DND-41 (cell line): ENCODE measurements at regions not wholly inside any gene's neighbourhood (a gene's known extent, or its start where the extent isn't known, plus 50 kb on each side); places are given as distances from the start of the nearest gene placed in this dataset.
"Not testable (repeated sequence)": the region's sequence is repeated elsewhere in the genome, so short reads cannot be mapped to it uniquely, and the experiment has no call there.

ENCODE experiments used
- ATAC-seq: fragments of 200-7000 bp; cut with Tn5 transposase; 3 replicates; pipeline ENCODE4 v1.9.1; 2021; ENCODE audit warnings: low read depth; ENCODE audit not compliant: insufficient read depth
- DNase-seq: peaks from one replicate; pipeline ENCODE4 v3.0.0-alpha.2; 2020
- H2AFZ ChIP-seq: 2 replicates; pipeline ENCODE4 v1.6.0; 2012; ENCODE audit warnings: low read depth, low read length
- H3K27ac ChIP-seq: 2 replicates; pipeline ENCODE4 v1.5.1; 2012; ENCODE audit warnings: low read length, inconsistent platforms
- H3K27me3 ChIP-seq: fragments of 200-600 bp; sonication (generic); 2 replicates; pipeline ENCODE4 v1.6.0; 2012; ENCODE audit warnings: low read length, mild to moderate bottlenecking, inconsistent platforms; ENCODE audit not compliant: insufficient read depth, poor library complexity
- H3K36me3 ChIP-seq: 2 replicates; pipeline ENCODE4 v1.5.1; 2012; ENCODE audit warnings: low read length, inconsistent platforms; ENCODE audit not compliant: insufficient read depth
- H3K4me1 ChIP-seq: 2 replicates; pipeline ENCODE4 v1.5.1; 2012; ENCODE audit warnings: mild to moderate bottlenecking, low read length; ENCODE audit not compliant: insufficient read depth
- H3K4me2 ChIP-seq: 2 replicates; pipeline ENCODE4 v1.6.0; 2012; ENCODE audit warnings: mild to moderate bottlenecking, moderate library complexity, low read length, inconsistent platforms; ENCODE audit not compliant: insufficient read depth
- H3K4me3 ChIP-seq, 2 experiments: fragments of 200-600 bp in 1 of 2; shearing (Covaris generic) in 1 of 2; 2 replicates each; pipeline ENCODE4 v1.5.1; 2012 to 2016; ENCODE audit warnings: inconsistent platforms in 2 of 2, low read length in 2 of 2, mild to moderate bottlenecking in 2 of 2, low read depth in 1 of 2, moderate library complexity in 1 of 2
- H3K79me2 ChIP-seq: 2 replicates; pipeline ENCODE4 v1.6.0; 2012; ENCODE audit warnings: low read length, inconsistent platforms; ENCODE audit not compliant: insufficient read depth
- H3K9ac ChIP-seq: 2 replicates; pipeline ENCODE4 v1.6.0; 2012; ENCODE audit warnings: low read depth, mild to moderate bottlenecking, inconsistent platforms, low read length, moderate library complexity
- H3K9me3 ChIP-seq: 2 replicates; pipeline ENCODE4 v1.5.1; 2012; ENCODE audit warnings: low read length, moderate library complexity, mild to moderate bottlenecking, inconsistent platforms; ENCODE audit not compliant: insufficient read depth, severe bottlenecking
- H4K20me1 ChIP-seq: 2 replicates; pipeline ENCODE4 v1.6.0; 2012; ENCODE audit warnings: low read length; ENCODE audit not compliant: insufficient read depth
- EZH2 ChIP-seq: IDR thresholded peaks from 3 replicates; pipeline ENCODE4 v1.6.1; 2012; ENCODE audit warnings: borderline replicate concordance, low read depth, mild to moderate bottlenecking, moderate library complexity, low read length, inconsistent platforms; ENCODE audit not compliant: severe bottlenecking
- TF ChIP-seq, protein P1 (sequence below): IDR thresholded peaks from 2 replicates; pipeline ENCODE4 v1.5.1; 2012; ENCODE audit warnings: borderline replicate concordance, low read length, moderate library complexity, mild to moderate bottlenecking; ENCODE audit not compliant: poor library complexity, severe bottlenecking; ENCODE audit errors: extremely low read depth

DNA sequence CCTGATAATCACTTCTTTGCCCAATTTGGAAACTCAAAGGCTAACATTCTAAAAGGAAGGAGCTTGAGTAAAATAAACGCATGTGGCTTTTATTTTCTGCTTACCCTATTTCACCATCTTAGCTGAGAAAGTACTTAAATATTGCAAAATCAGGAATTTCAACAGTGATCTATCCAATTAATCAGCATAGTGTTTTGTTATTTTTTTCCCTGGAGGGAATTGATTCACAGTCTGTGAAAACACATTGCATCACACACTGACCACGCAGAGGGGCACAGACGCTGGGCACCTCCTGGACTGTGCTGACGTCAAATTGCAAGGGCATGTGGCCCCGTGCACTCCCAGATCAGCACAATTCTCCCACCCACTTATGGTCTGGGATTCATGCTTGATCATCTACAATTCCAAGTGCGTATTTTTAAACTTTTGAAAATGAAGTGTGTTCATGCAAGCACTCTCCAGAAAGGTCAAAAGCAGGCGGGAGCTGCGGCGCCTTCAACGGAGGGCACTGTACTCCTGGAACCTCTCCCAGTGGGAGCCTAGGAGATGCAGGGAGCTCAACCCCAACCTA is 320.6 kb upstream of the PPARGC1A start:
- no peaks in the 10 kb centered on the region for H3K79me2 ChIP-seq
- H3K4me2 ChIP-seq = no peak overlapping the region
- DNase-seq (no peak), ATAC-seq (no peak)
- no peaks in the 10 kb centered on the region for H3K27me3 ChIP-seq
- no peaks in the 10 kb centered on the region for H3K9me3 ChIP-seq
- no peak overlapping the region for H2AFZ ChIP-seq
- H3K4me1 ChIP-seq = no peaks in the 10 kb centered on the region
- H4K20me1 ChIP-seq = no peaks in the 10 kb centered on the region
- no peak overlapping the region for H3K4me3 ChIP-seq
- TF ChIP-seq, protein P1, sequence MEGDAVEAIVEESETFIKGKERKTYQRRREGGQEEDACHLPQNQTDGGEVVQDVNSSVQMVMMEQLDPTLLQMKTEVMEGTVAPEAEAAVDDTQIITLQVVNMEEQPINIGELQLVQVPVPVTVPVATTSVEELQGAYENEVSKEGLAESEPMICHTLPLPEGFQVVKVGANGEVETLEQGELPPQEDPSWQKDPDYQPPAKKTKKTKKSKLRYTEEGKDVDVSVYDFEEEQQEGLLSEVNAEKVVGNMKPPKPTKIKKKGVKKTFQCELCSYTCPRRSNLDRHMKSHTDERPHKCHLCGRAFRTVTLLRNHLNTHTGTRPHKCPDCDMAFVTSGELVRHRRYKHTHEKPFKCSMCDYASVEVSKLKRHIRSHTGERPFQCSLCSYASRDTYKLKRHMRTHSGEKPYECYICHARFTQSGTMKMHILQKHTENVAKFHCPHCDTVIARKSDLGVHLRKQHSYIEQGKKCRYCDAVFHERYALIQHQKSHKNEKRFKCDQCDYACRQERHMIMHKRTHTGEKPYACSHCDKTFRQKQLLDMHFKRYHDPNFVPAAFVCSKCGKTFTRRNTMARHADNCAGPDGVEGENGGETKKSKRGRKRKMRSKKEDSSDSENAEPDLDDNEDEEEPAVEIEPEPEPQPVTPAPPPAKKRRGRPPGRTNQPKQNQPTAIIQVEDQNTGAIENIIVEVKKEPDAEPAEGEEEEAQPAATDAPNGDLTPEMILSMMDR = no peak
- no peak for TF ChIP-seq EZH2
- no peak overlapping the region for H3K27ac ChIP-seq
- no peaks in the 10 kb centered on the region for H3K36me3 ChIP-seq
- no peak overlapping the region for H3K9ac ChIP-seq

GRCh38 chr4:24209906-24210305 is 320.1 kb upstream of the PPARGC1A start:
- DNase-seq = no peak
- no peak for TF ChIP-seq EZH2
- TF ChIP-seq, protein P1 = no peak
- Histone ChIP-seq H3K4me3 (no peak overlapping the region), H4K20me1 (no peaks in the 10 kb centered on the region), H3K4me1 (no peaks in the 10 kb centered on the region), H3K27me3 (no peaks in the 10 kb centered on the region), H3K27ac (no peak overlapping the region), H3K36me3 (no peaks in the 10 kb centered on the region), H3K79me2 (no peaks in the 10 kb centered on the region), H3K9ac (no peak overlapping the region), H2AFZ (no peak overlapping the region), H3K9me3 (no peaks in the 10 kb centered on the region), H3K4me2 (no peak overlapping the region)
- ATAC-seq = no peak

DNA sequence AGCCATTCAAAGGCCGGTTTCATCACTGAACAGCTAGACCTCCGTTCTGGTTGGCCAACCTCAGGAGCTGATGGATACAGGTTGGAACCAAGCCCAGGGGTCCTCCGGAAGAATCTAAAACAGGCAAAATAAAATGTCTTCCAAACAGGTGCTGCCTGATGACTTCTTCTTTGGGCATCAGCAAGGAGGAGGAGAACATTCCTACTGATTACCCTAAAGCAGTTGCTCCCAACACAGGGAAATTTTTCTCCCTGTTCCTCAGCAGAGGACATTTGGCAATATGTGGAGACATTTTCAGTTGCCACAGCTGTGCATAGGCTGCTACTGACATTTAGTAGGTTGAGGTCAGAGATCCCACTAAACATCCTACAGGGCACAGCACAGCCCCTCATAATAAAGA is 319.3 kb upstream of the PPARGC1A start:
- H3K4me2 ChIP-seq = no peak overlapping the region
- no peaks in the 10 kb centered on the region for H4K20me1 ChIP-seq
- no peaks in the 10 kb centered on the region for H3K36me3 ChIP-seq
- no peak overlapping the region for H3K27ac ChIP-seq
- no peak overlapping the region for H3K9ac ChIP-seq
- no peaks in the 10 kb centered on the region for H3K27me3 ChIP-seq
- H3K4me1 ChIP-seq = no peaks in the 10 kb centered on the region
- H3K4me3 ChIP-seq = no peak overlapping the region
- H3K9me3 ChIP-seq = no peaks in the 10 kb centered on the region
- no peak for DNase-seq
- no peak overlapping the region for H2AFZ ChIP-seq
- ATAC-seq = no peak
- H3K79me2 ChIP-seq = no peaks in the 10 kb centered on the region
- TF ChIP-seq EZH2 = no peak
- TF ChIP-seq, protein P1 = no peak

DNA sequence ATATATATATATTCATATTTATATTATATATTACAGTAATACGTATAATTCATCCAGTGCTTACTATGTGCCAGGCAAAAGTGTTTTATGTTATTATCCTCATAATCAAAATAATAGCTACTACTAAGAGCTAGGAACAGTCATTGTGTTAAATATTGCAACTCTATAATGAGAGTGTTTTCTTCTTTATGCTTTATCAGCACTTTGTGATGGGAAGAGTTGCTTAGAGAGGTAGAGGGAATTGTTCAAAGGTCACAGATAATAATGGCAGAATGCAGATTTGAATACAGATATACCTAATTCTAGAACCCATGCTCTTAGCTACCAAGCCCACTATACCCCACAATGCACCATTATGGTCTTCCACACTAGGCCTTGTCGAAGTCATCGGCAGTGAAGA is 318.8 kb upstream of the PPARGC1A start:
- H3K9me3 ChIP-seq = no peaks in the 10 kb centered on the region
- no peak for ATAC-seq
- DNase-seq = no peak
- H3K27ac ChIP-seq = no peak overlapping the region
- no peaks in the 10 kb centered on the region for H3K27me3 ChIP-seq
- no peaks in the 10 kb centered on the region for H4K20me1 ChIP-seq
- H3K36me3 ChIP-seq = no peaks in the 10 kb centered on the region
- no peaks in the 10 kb centered on the region for H3K4me1 ChIP-seq
- no peak for TF ChIP-seq EZH2
- TF ChIP-seq, protein P1 = no peak
- H2AFZ ChIP-seq = no peak overlapping the region
- no peak overlapping the region for H3K4me2 ChIP-seq
- no peak overlapping the region for H3K4me3 ChIP-seq
- H3K79me2 ChIP-seq = no peaks in the 10 kb centered on the region
- no peak overlapping the region for H3K9ac ChIP-seq

DNA sequence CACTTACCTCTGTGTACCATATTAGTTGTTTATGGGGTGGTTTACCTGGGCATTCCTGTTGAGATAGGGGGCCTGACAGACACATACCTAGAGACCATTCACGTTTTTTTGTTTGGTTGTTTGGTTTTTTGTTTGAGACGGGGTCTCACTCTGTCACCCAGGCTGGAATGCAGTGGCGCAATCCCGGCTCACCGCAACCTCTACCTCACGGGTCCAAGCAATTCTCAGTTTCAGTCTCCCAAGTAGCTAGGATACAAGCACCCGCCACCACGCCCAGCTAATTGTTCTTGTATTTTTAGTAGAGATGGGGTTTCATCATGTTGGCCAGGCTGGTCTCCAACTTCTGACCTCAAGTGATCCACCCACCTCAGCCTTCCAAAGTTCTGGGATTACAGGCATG is 314.9 kb upstream of the PPARGC1A start:
- not testable (repeated sequence) for H3K4me3 ChIP-seq, DNase-seq, H3K36me3 ChIP-seq, ATAC-seq, H3K79me2 ChIP-seq, H3K9ac ChIP-seq, H3K9me3 ChIP-seq, H4K20me1 ChIP-seq, H2AFZ ChIP-seq, H3K27ac ChIP-seq, H3K4me2 ChIP-seq, H3K4me1 ChIP-seq, H3K27me3 ChIP-seq
